ENCODE measurements at regions not wholly inside any gene's neighbourhood (a gene's known extent, or its start where the extent isn't known, plus 50 kb on each side); places are given as distances from the start of the nearest gene placed in this dataset.

DNA sequence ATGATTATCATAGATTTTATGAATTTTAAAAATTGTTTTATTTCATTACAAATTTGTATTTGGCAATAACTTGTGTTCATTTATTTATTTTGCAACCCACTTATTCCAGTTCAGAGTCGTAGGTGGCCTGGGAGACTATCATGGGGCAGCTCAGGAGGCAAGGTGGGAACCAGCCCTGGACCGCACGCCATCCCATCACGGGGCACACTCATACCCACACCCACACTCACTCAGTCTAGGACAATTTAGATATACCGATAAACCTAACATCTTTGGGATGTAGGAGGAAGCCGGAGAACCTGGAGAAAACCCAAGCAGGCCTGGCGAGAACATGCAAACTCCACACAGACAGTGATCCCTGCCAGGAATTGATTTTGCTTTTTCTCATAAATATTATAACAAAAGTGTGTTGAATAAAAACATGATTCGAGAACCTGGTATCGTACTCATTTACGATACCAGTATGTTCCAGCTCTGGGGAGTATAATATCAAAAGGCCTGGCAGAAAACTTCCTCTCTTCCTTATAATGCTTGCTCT, 205.3 kb downstream of the NFKBIZ start:
- TF ChIP-seq, protein P1, sequence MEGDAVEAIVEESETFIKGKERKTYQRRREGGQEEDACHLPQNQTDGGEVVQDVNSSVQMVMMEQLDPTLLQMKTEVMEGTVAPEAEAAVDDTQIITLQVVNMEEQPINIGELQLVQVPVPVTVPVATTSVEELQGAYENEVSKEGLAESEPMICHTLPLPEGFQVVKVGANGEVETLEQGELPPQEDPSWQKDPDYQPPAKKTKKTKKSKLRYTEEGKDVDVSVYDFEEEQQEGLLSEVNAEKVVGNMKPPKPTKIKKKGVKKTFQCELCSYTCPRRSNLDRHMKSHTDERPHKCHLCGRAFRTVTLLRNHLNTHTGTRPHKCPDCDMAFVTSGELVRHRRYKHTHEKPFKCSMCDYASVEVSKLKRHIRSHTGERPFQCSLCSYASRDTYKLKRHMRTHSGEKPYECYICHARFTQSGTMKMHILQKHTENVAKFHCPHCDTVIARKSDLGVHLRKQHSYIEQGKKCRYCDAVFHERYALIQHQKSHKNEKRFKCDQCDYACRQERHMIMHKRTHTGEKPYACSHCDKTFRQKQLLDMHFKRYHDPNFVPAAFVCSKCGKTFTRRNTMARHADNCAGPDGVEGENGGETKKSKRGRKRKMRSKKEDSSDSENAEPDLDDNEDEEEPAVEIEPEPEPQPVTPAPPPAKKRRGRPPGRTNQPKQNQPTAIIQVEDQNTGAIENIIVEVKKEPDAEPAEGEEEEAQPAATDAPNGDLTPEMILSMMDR (IDR thresholded peaks at IDR 0.05; ENCODE audit: low read length): no peak
- TF ChIP-seq EZH2 (optimal IDR thresholded peaks at IDR 0.05; ENCODE audit: low read depth, low read length) (no peak), EZH2phosphoT487 (IDR thresholded peaks at IDR 0.05; ENCODE audit: low read length) (no peak)

Measured in MM.1S (cell line).